Dedifferentiated amniotic fluid mesenchymal stem cell (primary cell): ENCODE measurements at regions not wholly inside any gene's neighbourhood (a gene's known extent, or its start where the extent isn't known, plus 50 kb on each side); places are given as distances from the start of the nearest gene placed in this dataset.

ENCODE experiments used
- DNase-seq: peaks from one replicate; pipeline ENCODE4 v3.0.0-alpha.2; 2016; ENCODE audit errors: extremely low spot score

- DNase-seq: no peak
These were observed 149.7 kb upstream of the FRMD4B start for GRCh38 chr3:69535613-69536012.

- no peak for DNase-seq
These were observed 146.8 kb upstream of the FRMD4B start for GRCh38 chr3:69532547-69533224.

- no peak for DNase-seq
These were observed 146.0 kb upstream of the FRMD4B start for GRCh38 chr3:69531576-69532546.

- no peak for DNase-seq
These were observed 144.7 kb upstream of the FRMD4B start for GRCh38 chr3:69530554-69530953.

- no peak for DNase-seq
These were observed 141.6 kb upstream of the FRMD4B start for GRCh38 chr3:69527498-69527897.

- DNase-seq: no peak
These were observed 138.9 kb upstream of the FRMD4B start for GRCh38 chr3:69524816-69525215.

- DNase-seq: no peak
These were observed 135.4 kb upstream of the FRMD4B start for GRCh38 chr3:69521286-69521685.

- no peak for DNase-seq
These were observed 125.5 kb upstream of the FRMD4B start for GRCh38 chr3:69511361-69511760.

GRCh38 chr3:69510481-69511030, 124.7 kb upstream of the FRMD4B start:
- DNase-seq: no peak

- no peak for DNase-seq
These were observed 123.4 kb upstream of the FRMD4B start for GRCh38 chr3:69509288-69509687.

GRCh38 chr3:69505770-69506407, 120.0 kb upstream of the FRMD4B start:
- DNase-seq: no peak

- DNase-seq: no peak
These were observed 118.3 kb upstream of the FRMD4B start for GRCh38 chr3:69504232-69504631.

- DNase-seq: no peak
These were observed 114.7 kb upstream of the FRMD4B start for GRCh38 chr3:69500604-69501003.

- DNase-seq: no peak
These were observed 114.1 kb upstream of the FRMD4B start for GRCh38 chr3:69499899-69500421.

- DNase-seq: no peak
These were observed 113.5 kb upstream of the FRMD4B start for GRCh38 chr3:69499422-69499821.

GRCh38 chr3:69496856-69497255, 111.0 kb upstream of the FRMD4B start:
- DNase-seq: no peak

- DNase-seq: no peak
These were observed 108.3 kb upstream of the FRMD4B start for GRCh38 chr3:69494185-69494584.

- DNase-seq: no peak
These were observed 107.3 kb upstream of the FRMD4B start for GRCh38 chr3:69493157-69493556.

GRCh38 chr3:69491975-69492374, 106.1 kb upstream of the FRMD4B start:
- DNase-seq: no peak

GRCh38 chr3:69490971-69491370, 105.1 kb upstream of the FRMD4B start:
- no peak for DNase-seq

- DNase-seq: no peak
These were observed 104.3 kb upstream of the FRMD4B start for GRCh38 chr3:69490235-69490634.

- no peak for DNase-seq
These were observed 102.1 kb upstream of the FRMD4B start for GRCh38 chr3:69488026-69488425.
